H1 (cell line): ENCODE measurements at regions not wholly inside any gene's neighbourhood (a gene's known extent, or its start where the extent isn't known, plus 50 kb on each side); places are given as distances from the start of the nearest gene placed in this dataset.

Experiments
- CTCF ChIA-PET: fragments of 300-600 bp; sonication (Branson Sonifier 250); formaldehyde crosslinking; loops from one replicate; lab custom pipeline; 2021; ENCODE audit not compliant: partially characterized antibody; lab: Charles Lee
- POLR2A ChIA-PET: fragments of 300-600 bp; sonication (Branson Sonifier 250); formaldehyde crosslinking; loops from one replicate; lab custom pipeline; 2021; ENCODE audit warnings: inconsistent platforms; ENCODE audit not compliant: partially characterized antibody; lab: Charles Lee
- DNase-seq, 2 experiments: peaks; one replicate each; pipeline versions ENCODE4 v3.0.0 to v3.0.0-alpha.2; 2010 to 2022; ENCODE audit warnings: low spot score in 2 of 2, low read depth in 1 of 2, mixed read lengths in 1 of 2
- FAIRE-seq: peaks from 2 replicates; lab custom pipeline; 2011; peaks lifted over from hg19 to GRCh38; lab: Jason Lieb, UNC
- H2AFZ ChIP-seq: 2 replicates; pipeline ENCODE4 v1.8.1; 2012; ENCODE audit warnings: low read length, inconsistent platforms
- H2AK5ac ChIP-seq: 2 replicates; pipeline ENCODE4 v1.6.1; 2013; ENCODE audit warnings: low read depth, low read length
- H2BK120ac ChIP-seq: replicated peaks from 2 replicates; pipeline ENCODE3; 2013; ENCODE audit warnings: low read depth, low read length, inconsistent platforms
- H2BK12ac ChIP-seq: 2 replicates; pipeline ENCODE4 v1.6.1; 2013; ENCODE audit warnings: low read depth, low read length
- H2BK15ac ChIP-seq: 2 replicates; pipeline ENCODE4 v1.6.1; 2013; ENCODE audit warnings: low read length
- H2BK20ac ChIP-seq: 2 replicates; pipeline ENCODE4 v1.6.1; 2013; ENCODE audit warnings: low read length
- H2BK5ac ChIP-seq: 2 replicates; pipeline ENCODE4 v1.6.1; 2013; ENCODE audit warnings: low read depth, low read length
- H3K14ac ChIP-seq: 2 replicates; pipeline ENCODE4 v1.6.1; 2013; ENCODE audit warnings: inconsistent platforms; ENCODE audit not compliant: insufficient read length
- H3K18ac ChIP-seq: 2 replicates; pipeline ENCODE4 v1.6.1; 2013; ENCODE audit warnings: low read length; ENCODE audit errors: extremely low read depth
- H3K23ac ChIP-seq: 2 replicates; pipeline ENCODE4 v1.6.1; 2013; ENCODE audit warnings: inconsistent platforms; ENCODE audit not compliant: insufficient read length
- H3K23me2 ChIP-seq: 2 replicates; pipeline ENCODE4 v1.6.1; 2013; ENCODE audit warnings: low read depth, low read length
- H3K27ac ChIP-seq: 2 replicates; pipeline ENCODE4 v1.6.1; 2011; ENCODE audit warnings: low read depth, low read length, inconsistent platforms
- H3K27me3 ChIP-seq, 4 experiments: replicated peaks in 1 of 4; 1 replicate in 1 of 4; 2 replicates in 3 of 4; pipeline versions ENCODE4 v1.6.1 to v1.8.1; 2011 to 2013; ENCODE audit warnings: low read length in 3 of 4, mild to moderate bottlenecking in 3 of 4, inconsistent platforms in 2 of 4, mixed read lengths in 2 of 4, moderate library complexity in 1 of 4; ENCODE audit not compliant: control insufficient read depth in 3 of 4, insufficient read depth in 3 of 4; ENCODE audit errors: extremely low read depth in 1 of 4
- H3K36me3 ChIP-seq, 4 experiments: 2 replicates each; pipeline versions ENCODE4 v1.6.1 to v1.8.1; 2011 to 2013; ENCODE audit warnings: mild to moderate bottlenecking in 4 of 4, low read length in 3 of 4, moderate library complexity in 2 of 4, control low read depth in 1 of 4, inconsistent platforms in 1 of 4; ENCODE audit not compliant: insufficient read depth in 4 of 4, control insufficient read depth in 2 of 4
- H3K4ac ChIP-seq: replicated peaks from 2 replicates; pipeline ENCODE3; 2013; ENCODE audit warnings: low read length, low read depth, mixed read lengths, inconsistent platforms; ENCODE audit not compliant: insufficient read length
- H3K4me1 ChIP-seq, 4 experiments: replicated peaks in 1 of 4; 1 replicate in 1 of 4; 2 replicates in 3 of 4; pipeline versions ENCODE4 v1.6.1 to v1.8.1; 2011 to 2013; ENCODE audit warnings: low read length in 3 of 4, inconsistent platforms in 2 of 4, mixed read lengths in 1 of 4; ENCODE audit not compliant: insufficient read depth in 4 of 4, control insufficient read depth in 3 of 4
- H3K4me2 ChIP-seq, 2 experiments: 2 replicates each; pipeline versions ENCODE4 v1.6.1 to v1.8.1; 2011 to 2013; ENCODE audit warnings: low read depth in 2 of 2, low read length in 2 of 2, control low read depth in 1 of 2, inconsistent platforms in 1 of 2, mild to moderate bottlenecking in 1 of 2; ENCODE audit not compliant: insufficient read depth in 1 of 2
- H3K4me3 ChIP-seq, 4 experiments: fragments of 200-600, 300-600 bp in 1 of 4; sonication (generic), shearing (Covaris generic), sonication (Bioruptor Twin) in 1 of 4; 2 replicates each; pipeline versions ENCODE4 v1.5.1 to v1.8.1; 2011 to 2016; ENCODE audit warnings: low read length in 4 of 4, low read depth in 3 of 4, control low read depth in 2 of 4, inconsistent platforms in 2 of 4, mild to moderate bottlenecking in 2 of 4, mixed read lengths in 1 of 4, moderate library complexity in 1 of 4; ENCODE audit not compliant: insufficient read depth in 2 of 4; ENCODE audit errors: extremely low read depth in 1 of 4
- H3K56ac ChIP-seq: replicated peaks from 2 replicates; pipeline ENCODE3; 2013; ENCODE audit warnings: low read depth, mild to moderate bottlenecking, mixed read lengths, low read length, inconsistent platforms; ENCODE audit not compliant: insufficient read length
- H3K79me1 ChIP-seq: 2 replicates; pipeline ENCODE4 v1.6.1; 2013; ENCODE audit warnings: low read depth, low read length, control low read depth
- H3K79me2 ChIP-seq, 2 experiments: 2 replicates each; pipeline versions ENCODE4 v1.6.1 to v1.8.1; 2012 to 2013; ENCODE audit warnings: low read length in 2 of 2, mild to moderate bottlenecking in 2 of 2, inconsistent platforms in 1 of 2; ENCODE audit not compliant: insufficient read depth in 2 of 2, control insufficient read depth in 1 of 2
- H3K9ac ChIP-seq, 4 experiments: replicated peaks in 1 of 4; 1 replicate in 1 of 4; 2 replicates in 3 of 4; pipeline versions ENCODE4 v1.6.1 to v1.8.1; 2011 to 2013; ENCODE audit warnings: low read depth in 3 of 4, low read length in 3 of 4, control low read depth in 2 of 4, mild to moderate bottlenecking in 2 of 4, moderate library complexity in 2 of 4, inconsistent platforms in 1 of 4; ENCODE audit errors: extremely low read depth in 1 of 4
- H3K9me3 ChIP-seq, 2 experiments: 2 replicates each; pipeline versions ENCODE4 v1.6.1 to v1.8.1; 2012 to 2013; ENCODE audit warnings: mild to moderate bottlenecking in 2 of 2, moderate library complexity in 2 of 2, control low read depth in 1 of 2, inconsistent platforms in 1 of 2, low read depth in 1 of 2, low read length in 1 of 2, mixed read lengths in 1 of 2; ENCODE audit not compliant: insufficient read depth in 2 of 2
- H4K20me1 ChIP-seq, 2 experiments: replicated peaks in 1 of 2; 2 replicates each; pipeline versions ENCODE3 to v1.8.1; 2011 to 2013; ENCODE audit warnings: inconsistent platforms in 2 of 2, low read length in 2 of 2, mild to moderate bottlenecking in 1 of 2; ENCODE audit not compliant: insufficient read depth in 2 of 2, control insufficient read depth in 1 of 2
- H4K5ac ChIP-seq: 2 replicates; pipeline ENCODE4 v1.6.1; 2013; ENCODE audit warnings: low read length, low read depth, mixed read lengths, inconsistent platforms; ENCODE audit not compliant: insufficient read length
- H4K8ac ChIP-seq: 2 replicates; pipeline ENCODE4 v1.8.0; 2013; ENCODE audit warnings: mild to moderate bottlenecking, moderate library complexity, low read length, inconsistent platforms; ENCODE audit not compliant: insufficient read depth; ENCODE audit errors: extremely low read depth
- H4K91ac ChIP-seq: replicated peaks from 2 replicates; pipeline ENCODE3; 2013; ENCODE audit warnings: low read length, mixed read lengths, inconsistent platforms; ENCODE audit not compliant: insufficient read length
- NANOG ChIP-seq: IDR thresholded peaks from 2 replicates; pipeline ENCODE4 v1.6.1; 2011; ENCODE audit warnings: low read length, low read depth, mild to moderate bottlenecking, inconsistent platforms; ENCODE audit not compliant: insufficient read depth, poor library complexity, severe bottlenecking
- WGBS, 2 experiments: shearing (Covaris generic) in 1 of 2; methylation state at CpG; one replicate each; pipeline versions ENCODE4 v1.1.6 to v1.1.7; 2013 to 2015; ENCODE audit warnings: low lambda C conversion rate in 2 of 2, mixed read lengths in 2 of 2, inconsistent platforms in 1 of 2, low coverage in 1 of 2, missing lambda C conversion rate in 1 of 2; ENCODE audit not compliant: insufficient replicate concordance in 2 of 2, insufficient coverage in 1 of 2, insufficient read length in 1 of 2; ENCODE audit errors: extremely low coverage in 1 of 2, missing lambda C conversion rate in 1 of 2; 5-methylcytosine and 5-hydroxymethylcytosine counted together

- Histone ChIP-seq H3K36me3 (no peaks in the 10 kb centered on the region), H2BK12ac (no peak overlapping the region), H3K23ac (no peak overlapping the region), H3K4me3 (no peak overlapping the region), H4K5ac (no peak overlapping the region), H3K4ac (no peak overlapping the region), H4K8ac (no peak overlapping the region), H3K9ac (no peak overlapping the region), H3K56ac (no peak overlapping the region), H3K9me3 (no peaks in the 10 kb centered on the region), H4K20me1 (no peaks in the 10 kb centered on the region), H2AFZ (0 out of 2 replicates have a peak overlapping the region, but pooled peaks have one; percentile 68), H2AK5ac (no peak overlapping the region), H3K23me2 (no peaks in the 10 kb centered on the region), H4K91ac (no peak overlapping the region), H3K79me1 (no peaks in the 10 kb centered on the region), H2BK5ac (no peak overlapping the region), H2BK15ac (no peak overlapping the region), H2BK120ac (no peak overlapping the region), H2BK20ac (no peak overlapping the region), H3K27me3 (no peaks in the 10 kb centered on the region), H3K18ac (no peak overlapping the region), H3K4me2 (no peak overlapping the region), H3K79me2 (no peaks in the 10 kb centered on the region)
- ChIA-PET POLR2A (no interaction called here), CTCF (interaction anchor here (1.0 kb wide), 1 partner anchor 214 kb away, joined by 4 read pairs; no protein-coding TSS in a partner anchor)
- no peak for FAIRE-seq
- 92% methylated on average over 7 of the region's 7 CpGs; no CpG with 5 or more reads in 1 of the 2 experiments for WGBS, 2 experiments
- no peak for TF ChIP-seq NANOG
- TF ChIP-seq, all 59 proteins: peak for 0
- no peak overlapping the region for H3K14ac ChIP-seq
- H3K4me1 ChIP-seq = peaks cover 0 to 3% (median 0%) of the 10 kb centered on the region in 4 experiments; a peak in 1 of 7 replicates
- H3K27ac ChIP-seq = no peak overlapping the region
- no peak for DNase-seq
Observed at GRCh38 chr2:84236288-84236687, 222.8 kb downstream of the SUCLG1 start.
